ENCODE measurements at regions not wholly inside any gene's neighbourhood (a gene's known extent, or its start where the extent isn't known, plus 50 kb on each side); places are given as distances from the start of the nearest gene placed in this dataset.
A peak's percentile ranks its signal among the peaks of the same experiment; 100 is the strongest.
"Not testable (repeated sequence)": the region's sequence is repeated elsewhere in the genome, so short reads cannot be mapped to it uniquely, and the experiment has no call there.

- no peak for DNase-seq
These were observed 52.4 kb upstream of the GOLGA8J start for GRCh38 chr15:30030345-30030744.

GRCh38 chr15:30023798-30024295 lies 58.9 kb upstream of the GOLGA8J start:
- DNase-seq = peak in 1 of 2 donors; percentile 23

GRCh38 chr15:30010746-30011145 lies 72.0 kb upstream of the GOLGA8J start:
- DNase-seq = no peak

- no peak for DNase-seq
These were observed 74.6 kb upstream of the GOLGA8J start for GRCh38 chr15:30008156-30008555.

GRCh38 chr15:30001602-30002001 lies 81.2 kb upstream of the GOLGA8J start:
- DNase-seq = no peak

GRCh38 chr15:29998033-29998432 lies 84.7 kb upstream of the GOLGA8J start:
- DNase-seq = no peak

- DNase-seq = no peak
These were observed 85.3 kb upstream of the GOLGA8J start for GRCh38 chr15:29997499-29997898.

- no peak for DNase-seq
These were observed 88.5 kb upstream of the GOLGA8J start for GRCh38 chr15:29994284-29994683.

- DNase-seq = no peak
These were observed 91.8 kb upstream of the GOLGA8J start for GRCh38 chr15:29990954-29991353.

- no peak for DNase-seq
These were observed 92.7 kb upstream of the GOLGA8J start for GRCh38 chr15:29990035-29990434.

- DNase-seq = no peak
These were observed 94.1 kb upstream of the GOLGA8J start for GRCh38 chr15:29988701-29989100.

GRCh38 chr15:29986946-29987345 lies 95.8 kb upstream of the GOLGA8J start:
- DNase-seq = no peak

- DNase-seq = peak in 1 of 2 donors; percentile 24
These were observed 104.1 kb upstream of the GOLGA8J start for GRCh38 chr15:29978411-29979382.

GRCh38 chr15:29974056-29974455 lies 108.7 kb upstream of the GOLGA8J start:
- DNase-seq = not testable (repeated sequence)

- no peak for DNase-seq
These were observed 110.7 kb upstream of the GOLGA8J start for GRCh38 chr15:29972051-29972450.

- no peak for DNase-seq
These were observed 112.4 kb upstream of the GOLGA8J start for GRCh38 chr15:29970402-29970695.

GRCh38 chr15:29969562-29970401 lies 113.0 kb upstream of the GOLGA8J start:
- DNase-seq = no peak

- no peak for DNase-seq
These were observed 113.7 kb upstream of the GOLGA8J start for GRCh38 chr15:29968895-29969561.

GRCh38 chr15:29968099-29968894 lies 114.5 kb upstream of the GOLGA8J start:
- DNase-seq = no peak

GRCh38 chr15:29962407-29962806 lies 120.3 kb upstream of the GOLGA8J start:
- DNase-seq = no peak
